Endodermal cell (in vitro differentiated cells): ENCODE measurements at regions not wholly inside any gene's neighbourhood (a gene's known extent, or its start where the extent isn't known, plus 50 kb on each side); places are given as distances from the start of the nearest gene placed in this dataset.
"Not testable (repeated sequence)": the region's sequence is repeated elsewhere in the genome, so short reads cannot be mapped to it uniquely, and the experiment has no call there.

Experiments used
- DNase-seq: peaks from one replicate; pipeline ENCODE4 v3.0.0-alpha.2; 2017
- H3K27ac ChIP-seq: 2 replicates; pipeline ENCODE4 v1.5.1; 2013; ENCODE audit warnings: mild to moderate bottlenecking, low read depth, low read length, moderate library complexity
- H3K27me3 ChIP-seq: 2 replicates; pipeline ENCODE4 v1.6.1; 2013; ENCODE audit warnings: mild to moderate bottlenecking, low read length, moderate library complexity; ENCODE audit not compliant: insufficient read depth, control insufficient read depth, poor library complexity, severe bottlenecking
- H3K36me3 ChIP-seq: 2 replicates; pipeline ENCODE4 v1.7.0; 2013; ENCODE audit warnings: mild to moderate bottlenecking, low read length, moderate library complexity; ENCODE audit not compliant: control insufficient read depth, insufficient read depth
- H3K4me1 ChIP-seq: one replicate; pipeline ENCODE4 v1.7.0; 2013; ENCODE audit warnings: low read length; ENCODE audit not compliant: control insufficient read depth, insufficient read depth
- H3K4me3 ChIP-seq: 2 replicates; pipeline ENCODE4 v1.5.1; 2013; ENCODE audit warnings: mild to moderate bottlenecking, low read length, moderate library complexity
- H3K9ac ChIP-seq: 2 replicates; pipeline ENCODE4 v1.6.1; 2013; ENCODE audit warnings: mild to moderate bottlenecking, low read length, moderate library complexity; ENCODE audit not compliant: poor library complexity, severe bottlenecking; ENCODE audit errors: extremely low read depth
- H3K9me3 ChIP-seq: 2 replicates; pipeline ENCODE4 v1.6.1; 2013; ENCODE audit warnings: mild to moderate bottlenecking, low read length, moderate library complexity; ENCODE audit not compliant: control insufficient read depth
- H3K27ac Mint-ChIP-seq: 2 replicates; pipeline ENCODE4 v1.8.0; 2020; ENCODE audit warnings: mixed read lengths
- H3K27me3 Mint-ChIP-seq: 2 replicates; pipeline ENCODE4 v1.8.0; 2021; ENCODE audit warnings: mild to moderate bottlenecking, mixed read lengths; ENCODE audit not compliant: insufficient read depth
- H3K36me3 Mint-ChIP-seq: 2 replicates; pipeline ENCODE4 v1.8.0; 2020; ENCODE audit warnings: low read depth, mixed read lengths
- H3K4me1 Mint-ChIP-seq: 2 replicates; pipeline ENCODE4 v1.8.0; 2020; ENCODE audit warnings: mixed read lengths
- H3K4me3 Mint-ChIP-seq: 2 replicates; pipeline ENCODE4 v1.8.0; 2020; ENCODE audit warnings: mild to moderate bottlenecking, moderate library complexity, mixed read lengths
- H3K9me3 Mint-ChIP-seq: 2 replicates; pipeline ENCODE4 v1.8.0; 2020; ENCODE audit warnings: mild to moderate bottlenecking, mixed read lengths
- WGBS, 2 experiments: methylation state at CpG; one replicate each; pipeline versions ENCODE4 v1.1.5 to v1.1.7; 2013; ENCODE audit warnings: missing lambda C conversion rate in 2 of 2, mixed read lengths in 1 of 2; ENCODE audit not compliant: insufficient coverage in 1 of 2, insufficient read length in 1 of 2; 5-methylcytosine and 5-hydroxymethylcytosine counted together
- TF ChIP-seq, protein P1 (sequence below): fragments of 200-600 bp; sonication (generic); conservative IDR thresholded peaks from 2 replicates; pipeline ENCODE4 v1.5.0; 2021; ENCODE audit warnings: antibody characterized with exemption, mild to moderate bottlenecking

DNA sequence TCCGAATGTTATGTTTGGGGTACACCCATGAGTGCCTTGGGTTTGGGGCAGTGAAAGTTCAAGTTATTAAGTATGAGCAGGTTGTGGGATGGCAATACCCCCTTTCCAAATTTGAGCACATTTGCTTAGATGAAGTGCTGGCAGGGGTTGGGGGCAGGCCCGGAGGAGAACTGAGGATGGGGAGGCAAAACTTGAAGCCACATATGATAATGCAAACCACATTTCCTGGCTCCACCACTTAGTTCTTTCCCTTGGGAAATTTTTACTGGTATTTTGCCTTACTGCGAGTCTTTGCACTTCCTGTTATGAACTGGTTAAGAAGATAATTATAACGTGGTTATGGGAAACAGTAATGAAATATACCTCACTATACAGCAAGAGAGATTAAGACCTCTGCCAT is 336.0 kb upstream of the ONECUT1 start:
- no peaks in the 10 kb centered on the region for H3K9me3 ChIP-seq
- H3K27ac ChIP-seq = no peak overlapping the region
- no peak overlapping the region for H3K9ac ChIP-seq
- no peak overlapping the region for H3K4me3 ChIP-seq
- 83% methylated on average over 2 of the region's 4 CpGs; no CpG with 5 or more reads in 1 of the 2 experiments for WGBS, 2 experiments
- Mint-ChIP-seq H3K4me3 (no peak overlapping the region), H3K27me3 (peaks cover 38% of the 10 kb centered on the region), H3K27ac (no peak overlapping the region), H3K9me3 (no peaks in the 10 kb centered on the region), H3K4me1 (peaks cover 32% of the 10 kb centered on the region), H3K36me3 (no peaks in the 10 kb centered on the region)
- peaks cover 25% of the 10 kb centered on the region for H3K4me1 ChIP-seq
- TF ChIP-seq, protein P1, sequence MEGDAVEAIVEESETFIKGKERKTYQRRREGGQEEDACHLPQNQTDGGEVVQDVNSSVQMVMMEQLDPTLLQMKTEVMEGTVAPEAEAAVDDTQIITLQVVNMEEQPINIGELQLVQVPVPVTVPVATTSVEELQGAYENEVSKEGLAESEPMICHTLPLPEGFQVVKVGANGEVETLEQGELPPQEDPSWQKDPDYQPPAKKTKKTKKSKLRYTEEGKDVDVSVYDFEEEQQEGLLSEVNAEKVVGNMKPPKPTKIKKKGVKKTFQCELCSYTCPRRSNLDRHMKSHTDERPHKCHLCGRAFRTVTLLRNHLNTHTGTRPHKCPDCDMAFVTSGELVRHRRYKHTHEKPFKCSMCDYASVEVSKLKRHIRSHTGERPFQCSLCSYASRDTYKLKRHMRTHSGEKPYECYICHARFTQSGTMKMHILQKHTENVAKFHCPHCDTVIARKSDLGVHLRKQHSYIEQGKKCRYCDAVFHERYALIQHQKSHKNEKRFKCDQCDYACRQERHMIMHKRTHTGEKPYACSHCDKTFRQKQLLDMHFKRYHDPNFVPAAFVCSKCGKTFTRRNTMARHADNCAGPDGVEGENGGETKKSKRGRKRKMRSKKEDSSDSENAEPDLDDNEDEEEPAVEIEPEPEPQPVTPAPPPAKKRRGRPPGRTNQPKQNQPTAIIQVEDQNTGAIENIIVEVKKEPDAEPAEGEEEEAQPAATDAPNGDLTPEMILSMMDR = no peak
- no peaks in the 10 kb centered on the region for H3K36me3 ChIP-seq
- no peak for DNase-seq
- H3K27me3 ChIP-seq = peaks cover 37% of the 10 kb centered on the region

DNA sequence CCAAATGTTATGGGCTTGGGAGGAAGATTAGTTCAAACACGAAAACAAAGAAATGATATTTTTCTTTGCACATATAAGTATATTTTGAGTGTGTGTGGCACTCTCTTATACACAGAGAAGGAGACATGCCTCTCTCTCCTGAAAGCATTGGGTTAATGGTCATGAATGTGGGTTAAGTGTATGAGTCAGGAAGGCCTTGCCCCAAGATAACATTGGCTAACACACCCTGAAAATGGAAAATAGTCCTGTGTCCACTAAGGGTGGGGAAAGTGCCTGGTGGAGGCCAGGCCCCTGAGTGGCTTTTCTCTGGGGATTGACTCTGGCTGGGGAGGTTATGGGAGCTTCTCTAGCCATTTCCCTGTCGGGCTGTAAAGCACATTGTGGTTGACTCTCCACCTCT is 332.7 kb upstream of the ONECUT1 start:
- Histone ChIP-seq H3K9ac (no peak overlapping the region), H3K9me3 (no peaks in the 10 kb centered on the region), H3K27me3 (peaks cover 37% of the 10 kb centered on the region), H3K4me3 (no peak overlapping the region), H3K27ac (no peak overlapping the region), H3K36me3 (no peaks in the 10 kb centered on the region), H3K4me1 (peaks cover 13% of the 10 kb centered on the region)
- Mint-ChIP-seq H3K27me3 (peaks cover 42% of the 10 kb centered on the region), H3K9me3 (no peaks in the 10 kb centered on the region), H3K4me1 (peaks cover 14% of the 10 kb centered on the region), H3K27ac (no peak overlapping the region), H3K36me3 (no peaks in the 10 kb centered on the region), H3K4me3 (no peak overlapping the region)
- DNase-seq = no peak
- WGBS, 2 experiments = no CpG with 5 or more reads among the region's 2 CpGs
- TF ChIP-seq, protein P1 = no peak

DNA sequence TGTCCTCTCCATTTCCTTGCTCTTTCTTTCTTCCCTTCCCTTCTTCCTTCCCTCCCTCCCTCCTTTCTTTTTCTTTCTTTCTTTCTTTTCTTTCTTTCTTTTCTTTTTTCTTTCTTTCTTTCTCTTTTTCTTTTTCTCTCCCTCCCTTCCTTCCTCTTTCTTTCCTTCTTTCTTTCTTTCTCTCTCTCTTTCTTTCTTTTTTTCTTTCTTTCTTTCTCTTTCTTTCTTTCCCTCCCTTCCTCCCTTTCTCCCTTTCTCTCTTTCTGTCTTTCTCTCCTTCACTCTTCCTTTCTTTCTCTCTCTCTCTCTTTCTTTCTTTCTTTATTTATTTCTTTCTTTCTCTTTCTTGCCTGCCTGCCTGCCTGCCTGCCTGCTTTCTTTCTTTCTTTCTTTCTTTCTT is 326.8 kb upstream of the ONECUT1 start:
- H3K27me3 ChIP-seq = peaks cover 22% of the 10 kb centered on the region
- H3K4me3 Mint-ChIP-seq, DNase-seq, H3K27ac Mint-ChIP-seq, H3K9me3 Mint-ChIP-seq, H3K4me1 Mint-ChIP-seq, H3K4me1 ChIP-seq, H3K27ac ChIP-seq, H3K36me3 ChIP-seq, H3K9me3 ChIP-seq, H3K9ac ChIP-seq, H3K36me3 Mint-ChIP-seq, H3K4me3 ChIP-seq: not testable (repeated sequence)
- peaks cover 39% of the 10 kb centered on the region for H3K27me3 Mint-ChIP-seq

DNA sequence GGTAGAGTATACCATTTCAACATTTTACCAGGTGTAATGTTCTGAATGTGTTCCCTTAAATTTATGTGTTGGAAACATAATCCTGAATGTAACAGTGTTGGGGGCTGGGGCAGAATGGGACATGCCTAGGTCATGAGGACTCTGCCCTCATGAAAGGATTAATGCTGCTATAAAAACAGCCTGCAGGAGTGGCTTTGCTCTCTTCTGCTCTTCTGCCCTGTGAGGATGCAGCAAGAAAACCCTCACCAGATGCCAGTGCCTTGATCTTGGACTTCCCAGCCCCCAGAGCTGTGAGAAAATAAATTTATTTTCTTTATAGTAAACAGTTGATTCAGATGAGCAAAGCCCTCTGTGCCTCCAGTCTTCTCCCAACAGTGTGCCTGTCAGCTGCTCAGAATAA is 326.0 kb upstream of the ONECUT1 start:
- no peaks in the 10 kb centered on the region for H3K36me3 ChIP-seq
- peaks cover 11% of the 10 kb centered on the region for H3K4me1 ChIP-seq
- Mint-ChIP-seq H3K27ac (no peak overlapping the region), H3K9me3 (peaks cover 6% of the 10 kb centered on the region), H3K27me3 (peaks cover 36% of the 10 kb centered on the region), H3K36me3 (no peaks in the 10 kb centered on the region), H3K4me3 (no peak overlapping the region), H3K4me1 (peaks cover 13% of the 10 kb centered on the region)
- H3K4me3 ChIP-seq = no peak overlapping the region
- H3K9ac ChIP-seq = no peak overlapping the region
- TF ChIP-seq, protein P1 = no peak
- peaks cover 20% of the 10 kb centered on the region for H3K27me3 ChIP-seq
- DNase-seq = no peak
- H3K27ac ChIP-seq = no peak overlapping the region
- H3K9me3 ChIP-seq = peaks cover 10% of the 10 kb centered on the region
